NCI-H1417 treated with DMSO at 0.1 percent for 48 hours (cell line): ENCODE measurements at regions not wholly inside any gene's neighbourhood (a gene's known extent, or its start where the extent isn't known, plus 50 kb on each side); places are given as distances from the start of the nearest gene placed in this dataset.

Experiments used
- DNase-seq: peaks from one replicate; lab custom pipeline; 2025; lab: John Stamatoyannopoulos, UW

- DNase-seq: no peak
Measured at GRCh38 chr16:79833559-79833958, 233.0 kb upstream of the MAF start.

DNA sequence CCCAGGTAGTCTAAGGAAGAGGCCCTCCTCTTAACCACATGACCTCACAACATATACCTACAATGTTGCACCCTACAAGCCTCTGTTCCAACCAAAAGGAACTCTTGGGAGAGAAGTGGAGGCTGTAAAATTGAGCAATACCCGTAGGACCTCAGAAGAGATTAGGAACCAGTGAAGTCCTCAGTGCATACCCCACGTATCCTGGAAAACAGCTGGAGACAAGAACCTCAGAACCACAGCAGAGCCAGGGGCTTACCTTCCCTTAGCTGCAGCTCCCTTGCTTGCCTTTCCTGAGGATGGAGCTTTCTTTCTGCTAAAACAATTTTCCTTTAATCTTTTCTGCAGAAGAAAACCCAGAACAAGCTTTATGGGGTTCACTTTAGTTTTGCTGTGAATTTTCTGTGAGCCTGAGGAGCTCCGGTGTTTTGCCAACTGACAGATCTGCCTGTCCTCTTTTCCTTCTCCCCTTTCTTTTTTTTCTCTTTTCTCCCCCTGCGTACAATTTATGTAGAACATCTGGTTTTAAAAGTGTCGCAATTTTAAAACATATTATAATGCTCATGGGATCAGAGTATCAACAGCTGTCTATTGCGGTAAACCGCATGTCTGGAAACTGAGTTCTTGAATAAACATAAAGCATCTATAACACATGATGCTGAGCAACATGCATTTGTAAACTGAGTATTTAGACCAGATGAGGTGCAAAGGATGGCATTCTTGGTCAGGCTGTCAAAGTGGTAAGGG lies 226.4 kb upstream of the MAF start:
- DNase-seq: no peak

DNA sequence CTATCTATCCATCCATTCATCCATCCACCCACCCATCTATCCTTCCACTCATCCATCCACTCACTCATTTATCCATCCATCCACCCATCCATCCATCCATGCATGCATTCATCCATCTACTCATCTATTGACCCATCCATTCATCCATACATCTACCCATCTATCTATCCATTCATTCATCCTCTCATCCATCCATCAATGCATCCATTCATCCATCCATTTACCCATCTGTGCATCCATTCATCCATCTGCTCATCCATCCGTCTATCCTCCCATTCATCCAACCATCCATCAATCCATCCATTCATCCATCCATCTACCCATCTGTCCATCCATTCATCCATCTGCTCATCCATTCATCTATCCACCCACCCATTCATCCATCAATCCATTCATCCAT lies 224.5 kb upstream of the MAF start:
- no peak for DNase-seq

- DNase-seq: no peak
Measured at GRCh38 chr16:79823639-79824038, 223.1 kb upstream of the MAF start.

- DNase-seq: no peak
Measured at GRCh38 chr16:79821911-79822310, 221.4 kb upstream of the MAF start.

GRCh38 chr16:79816081-79816497 lies 215.6 kb upstream of the MAF start:
- DNase-seq: no peak

DNA sequence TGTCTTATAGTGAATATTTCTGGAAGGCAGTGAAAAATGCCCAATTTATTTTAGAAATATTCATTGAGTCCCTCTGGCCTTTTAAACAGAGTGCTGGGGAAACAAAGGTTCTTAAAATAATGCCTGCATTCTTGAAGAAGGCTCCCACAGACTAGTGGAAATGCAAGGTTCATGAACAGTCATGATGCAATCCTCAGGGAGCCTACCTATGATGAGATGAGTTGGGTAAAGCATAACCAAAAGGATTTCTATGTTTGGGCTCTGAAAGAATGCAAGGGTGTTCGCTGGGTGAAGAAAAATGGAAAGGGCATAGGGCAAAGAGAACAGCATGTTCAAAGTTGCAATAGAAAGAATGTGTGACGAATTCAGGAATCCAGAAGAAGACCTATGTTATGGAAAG lies 214.5 kb upstream of the MAF start:
- DNase-seq: no peak

- no peak for DNase-seq
Measured at GRCh38 chr16:79814124-79814523, 213.6 kb upstream of the MAF start.

DNA sequence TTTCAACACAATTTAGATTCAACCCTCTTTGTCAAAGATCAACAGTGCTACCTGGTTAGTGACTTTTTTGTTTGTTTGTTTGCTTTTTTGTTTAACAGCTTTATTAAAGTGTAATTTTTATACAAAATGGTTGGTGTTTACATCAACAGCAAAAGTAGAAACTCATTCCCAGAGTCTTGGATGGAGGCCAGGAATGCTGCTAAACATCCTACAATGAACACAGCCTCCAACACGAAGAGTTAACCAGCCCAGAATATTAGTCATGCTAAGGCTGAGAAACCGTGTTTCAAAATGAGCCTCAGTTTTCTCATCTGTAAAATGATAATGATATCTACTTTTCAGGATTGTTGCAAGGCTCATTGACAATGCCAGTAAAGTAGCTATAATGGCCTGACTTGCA lies 211.0 kb upstream of the MAF start:
- no peak for DNase-seq

GRCh38 chr16:79810449-79811189 lies 210.1 kb upstream of the MAF start:
- no peak for DNase-seq

GRCh38 chr16:79809376-79809775 lies 208.8 kb upstream of the MAF start:
- DNase-seq: no peak

DNA sequence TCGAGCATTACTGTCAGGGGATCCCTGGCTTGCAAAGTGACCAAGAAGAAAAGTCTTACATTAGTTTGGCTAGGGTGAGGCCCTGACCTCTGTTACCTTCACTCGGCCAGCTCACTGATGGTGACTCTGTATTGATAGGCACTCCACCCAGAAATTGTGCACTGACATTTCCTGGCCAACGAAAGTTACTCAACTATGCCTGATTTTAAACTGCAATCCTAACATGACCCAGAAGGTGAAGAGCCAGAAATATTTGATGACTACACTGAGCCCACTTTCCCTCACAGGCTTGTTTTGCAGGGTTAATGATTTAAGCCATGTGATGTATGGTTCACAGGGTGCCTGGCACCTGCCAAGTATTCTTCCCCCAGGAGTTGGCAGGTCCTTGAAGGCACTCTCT lies 208.2 kb upstream of the MAF start:
- no peak for DNase-seq

- DNase-seq: no peak
Measured at GRCh38 chr16:79806757-79807156, 206.2 kb upstream of the MAF start.

- no peak for DNase-seq
Measured at GRCh38 chr16:79805621-79806020, 205.1 kb upstream of the MAF start.

DNA sequence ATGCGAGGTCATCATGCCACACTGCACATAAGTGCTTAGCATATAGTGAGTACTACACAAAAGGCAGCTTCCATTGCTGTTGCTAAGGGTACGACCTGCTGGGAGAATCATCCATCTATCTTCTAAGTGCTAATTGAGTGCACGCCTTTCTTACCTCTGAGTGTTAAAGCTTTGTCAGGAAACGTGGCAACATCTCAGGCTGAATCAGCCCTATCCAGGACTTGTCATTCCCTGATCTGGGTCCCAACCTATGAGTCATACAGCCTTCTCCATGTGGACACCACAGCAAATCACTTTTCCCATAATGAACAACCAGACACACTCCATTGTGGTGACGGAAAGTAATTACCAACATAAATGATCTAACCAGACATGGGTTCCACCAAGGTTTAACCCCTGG lies 201.1 kb upstream of the MAF start:
- DNase-seq: no peak

- no peak for DNase-seq
Measured at GRCh38 chr16:79800016-79800608, 199.6 kb upstream of the MAF start.

DNA sequence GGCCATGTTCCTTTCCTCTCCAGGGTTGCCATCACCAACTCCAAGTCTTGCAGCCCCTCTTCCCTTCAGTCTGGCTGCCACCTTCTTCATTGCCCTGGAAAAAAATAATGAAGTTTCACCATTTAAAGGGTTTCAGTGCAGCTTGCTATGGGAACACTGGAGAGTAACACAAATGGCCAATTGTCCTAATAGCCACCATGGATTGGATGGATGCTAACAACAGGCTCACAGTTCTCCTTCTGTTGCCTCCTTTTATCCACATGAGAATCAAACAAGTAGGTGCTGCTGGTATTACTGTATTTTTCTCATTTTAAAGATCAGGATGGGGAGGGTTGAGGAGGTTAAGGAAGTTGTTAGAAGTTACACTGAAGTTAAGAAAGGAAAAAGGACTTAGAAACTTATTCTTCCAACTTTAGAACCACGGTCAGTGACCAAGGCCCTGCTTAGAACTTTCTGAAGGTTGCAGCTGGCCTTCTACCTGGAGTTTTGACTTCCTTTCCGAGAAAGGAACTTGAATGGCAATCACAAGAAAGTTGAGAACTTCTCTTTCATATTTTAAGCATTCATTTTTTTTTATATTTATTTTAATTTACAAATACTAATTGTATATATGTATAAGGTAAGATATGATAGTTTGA lies 198.0 kb upstream of the MAF start:
- DNase-seq: no peak

GRCh38 chr16:79797486-79797885 lies 196.9 kb upstream of the MAF start:
- no peak for DNase-seq

GRCh38 chr16:79795556-79795955 lies 195.0 kb upstream of the MAF start:
- no peak for DNase-seq

- no peak for DNase-seq
Measured at GRCh38 chr16:79794941-79795340, 194.4 kb upstream of the MAF start.

DNA sequence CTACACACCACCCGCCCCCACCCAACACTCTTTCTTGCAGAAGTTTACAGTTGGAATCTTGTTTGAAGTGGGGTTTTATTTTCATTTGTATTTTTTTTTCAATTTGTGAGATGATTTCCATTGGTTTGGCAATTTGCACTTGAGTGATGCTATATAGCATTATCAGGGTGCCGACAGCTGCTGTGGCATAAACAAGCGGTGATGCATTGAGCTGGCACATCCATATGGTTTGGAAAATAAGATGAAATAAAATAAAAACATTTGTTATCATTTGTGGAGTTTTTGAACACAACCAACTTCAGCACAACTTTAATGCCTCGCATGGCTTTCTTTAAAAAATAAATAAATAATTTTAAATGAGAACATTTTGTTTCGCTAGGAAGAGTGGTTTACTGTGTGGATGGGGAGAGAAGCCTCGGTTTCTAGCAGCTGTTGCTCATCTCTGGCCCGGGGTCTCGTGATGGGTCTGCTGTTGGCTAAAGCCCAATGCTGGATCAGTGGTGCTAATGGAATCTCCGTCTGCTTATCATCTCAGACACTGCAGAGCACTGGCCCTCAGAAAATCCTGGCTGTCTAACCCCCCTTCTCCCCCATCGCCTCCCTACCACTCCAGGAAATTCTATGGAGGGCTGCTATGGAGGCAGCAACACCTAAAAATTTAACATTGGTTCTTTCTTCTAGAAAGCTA lies 192.3 kb upstream of the MAF start:
- no peak for DNase-seq

DNA sequence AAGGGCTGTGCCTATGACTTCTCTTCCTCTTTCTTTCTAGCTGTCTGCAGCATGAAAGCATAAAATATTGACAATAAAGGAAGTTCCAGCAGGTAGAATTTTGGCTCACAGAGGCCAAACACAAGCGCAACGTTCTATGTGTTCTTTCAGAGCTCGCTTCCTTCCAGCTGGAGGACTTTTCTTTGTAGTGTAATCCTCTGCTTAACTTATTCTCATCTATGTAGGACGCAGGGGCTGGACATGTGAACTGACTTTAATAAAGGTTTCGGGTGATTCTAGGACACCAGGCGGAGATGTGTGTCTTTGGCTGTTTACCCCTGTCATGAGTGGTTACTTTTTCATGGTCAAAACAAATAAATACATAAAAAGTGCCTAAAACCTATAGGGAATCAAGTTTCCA lies 191.5 kb upstream of the MAF start:
- no peak for DNase-seq
